Adrenal gland (tissue), 9 donors: ENCODE measurements at regions not wholly inside any gene's neighbourhood (a gene's known extent, or its start where the extent isn't known, plus 50 kb on each side); places are given as distances from the start of the nearest gene placed in this dataset.

Experiments used
- DNase-seq, 7 donors: peaks; one replicate each; pipeline ENCODE4 v3.0.0-alpha.2; 2019 to 2020
- H3K27ac ChIP-seq, 5 donors: fragments of 200-600 bp; sonication (generic) in 4 of 5; 1 replicate in 3 of 5; 2 replicates in 2 of 5; pipeline versions ENCODE4 v1.5.1 to v1.8.0; 2016 to 2020; ENCODE audit warnings: mild to moderate bottlenecking in 1 of 5
- H3K27me3 ChIP-seq: fragments of 200-600 bp; 2 replicates; pipeline ENCODE4 v1.8.0; 2021
- H3K36me3 ChIP-seq, 2 donors: fragments of 200-600 bp; replicated peaks in 1 of 2; 1 replicate in 1 of 2; 2 replicates in 1 of 2; pipeline versions ENCODE4 v1.5.1 to v1.8.0; 2018 to 2022
- H3K4me1 ChIP-seq, 2 donors: fragments of 200-600 bp; replicated peaks in 1 of 2; 1 replicate in 1 of 2; 2 replicates in 1 of 2; pipeline versions ENCODE4 v1.5.1 to v1.8.0; 2018 to 2021
- H3K4me3 ChIP-seq, 4 donors: fragments of 200-600 bp; sonication (generic) in 3 of 4; one replicate each; pipeline ENCODE4 v1.5.1; 2016 to 2018
- H3K9me3 ChIP-seq, 3 donors: fragments of 200-600 bp; sonication (generic) in 1 of 3; replicated peaks in 1 of 3; 1 replicate in 2 of 3; 2 replicates in 1 of 3; pipeline versions ENCODE4 v1.5.1 to v1.8.0; 2016 to 2021
- CTCF ChIP-seq, 6 experiments: fragments of 450-650 bp in 4 of 6; fragments of 200-600 bp in 2 of 6; sonication (generic) in 1 of 6; IDR thresholded peaks; 1 replicate in 5 of 6; 2 replicates in 1 of 6; pipeline versions ENCODE4 v1.5.1 to v1.8.0; 2016 to 2021; ENCODE audit warnings: antibody characterized with exemption in 6 of 6, mild to moderate bottlenecking in 2 of 6, moderate library complexity in 1 of 6
- POLR2A ChIP-seq, 2 donors: fragments of 450-650 bp; IDR thresholded peaks; one replicate each; pipeline ENCODE4 v1.6.1; 2017; ENCODE audit warnings: antibody characterized with exemption in 2 of 2, mild to moderate bottlenecking in 2 of 2, moderate library complexity in 1 of 2
- WGBS, 4 donors: extraction: QIAGEN DNeasy Blood & Tissue Kit in 2 of 4; methylation state at CpG; one replicate each; pipeline versions ENCODE4 v1.1.5 to v1.1.7; 2013 to 2017; 5-methylcytosine and 5-hydroxymethylcytosine counted together
- intact Hi-C, 2 donors: fragments of 100-400 bp; cut with DNase I; formaldehyde crosslinking; loops; one replicate each; pipeline versions ENCODE4 v1.14.1 to v1.15.0; 2022 to 2023
- donor health status: healthy with polysubstance abuse.
- donor health status: Bipolar disorder and iron deficiency.
- donor health status: DM: yes; HTN: yes; CAD: no.
- donor health status: DM: no; HTN: no; CAD: no.
- donor health status: DM: no; HTN: no; CAD: no.

GRCh38 chr9:84460695-84461094 is 120.1 kb upstream of the SLC28A3 start:
- H3K36me3 ChIP-seq = no peaks in the 10 kb centered on the region
- no peaks in the 10 kb centered on the region for H3K4me1 ChIP-seq
- intact Hi-C loops = no loop called here
- H3K27ac ChIP-seq = no peak overlapping the region
- H3K9me3 ChIP-seq = no peaks in the 10 kb centered on the region
- TF ChIP-seq CTCF (IDR thresholded peaks at IDR 0.05) = no peak
- no peak for TF ChIP-seq POLR2A (IDR thresholded peaks at IDR 0.05)
- H3K4me3 ChIP-seq = no peak overlapping the region
- H3K27me3 ChIP-seq = no peaks in the 10 kb centered on the region
- no peak for DNase-seq

GRCh38 chr9:84463272-84463671 is 122.7 kb upstream of the SLC28A3 start:
- 34 to 68% (median 59%) methylated on average over 3 of the region's 3 CpGs for WGBS, 4 donors
- Histone ChIP-seq H3K4me1 (no peaks in the 10 kb centered on the region), H3K27ac (no peak overlapping the region), H3K9me3 (no peaks in the 10 kb centered on the region), H3K27me3 (no peaks in the 10 kb centered on the region), H3K36me3 (no peaks in the 10 kb centered on the region), H3K4me3 (no peak overlapping the region)
- TF ChIP-seq POLR2A (IDR thresholded peaks at IDR 0.05) (no peak), CTCF (IDR thresholded peaks at IDR 0.05) (no peak)
- intact Hi-C loops = no loop called here
- no peak for DNase-seq

- H3K27ac ChIP-seq = no peak overlapping the region
- H3K9me3 ChIP-seq = no peaks in the 10 kb centered on the region
- DNase-seq = no peak
- 54 to 67% (median 63%) methylated on average over 5 of the region's 5 CpGs for WGBS, 4 donors
- no peak for TF ChIP-seq CTCF (IDR thresholded peaks at IDR 0.05)
- no peak for TF ChIP-seq POLR2A (IDR thresholded peaks at IDR 0.05)
- no peak overlapping the region for H3K4me3 ChIP-seq
- H3K27me3 ChIP-seq = no peaks in the 10 kb centered on the region
- H3K4me1 ChIP-seq = no peaks in the 10 kb centered on the region
- no peaks in the 10 kb centered on the region for H3K36me3 ChIP-seq
- intact Hi-C loops = no loop called here
Measured at GRCh38 chr9:84466580-84467285, 126.2 kb upstream of the SLC28A3 start.

GRCh38 chr9:84471816-84472215 is 131.3 kb upstream of the SLC28A3 start:
- no peak overlapping the region for H3K27ac ChIP-seq
- TF ChIP-seq POLR2A (IDR thresholded peaks at IDR 0.05) = no peak
- TF ChIP-seq CTCF (IDR thresholded peaks at IDR 0.05) = no peak
- intact Hi-C loops = no loop called here
- H3K9me3 ChIP-seq = no peaks in the 10 kb centered on the region
- H3K4me1 ChIP-seq = no peaks in the 10 kb centered on the region
- H3K36me3 ChIP-seq = no peaks in the 10 kb centered on the region
- H3K4me3 ChIP-seq = no peak overlapping the region
- WGBS, 4 donors = 51 to 59% (median 57%) methylated on average over 2 of the region's 2 CpGs
- no peak for DNase-seq
- H3K27me3 ChIP-seq = no peaks in the 10 kb centered on the region
